Gastroesophageal sphincter (tissue), 3 donors: ENCODE measurements at regions not wholly inside any gene's neighbourhood (a gene's known extent, or its start where the extent isn't known, plus 50 kb on each side); places are given as distances from the start of the nearest gene placed in this dataset.

Source experiments
- CTCF ChIP-seq, 4 experiments: fragments of 200-600 bp in 2 of 4; fragments of 450-650 bp in 2 of 4; sonication (generic) in 1 of 4; IDR thresholded peaks; one replicate each; pipeline ENCODE4 v1.5.1; 2017 to 2019; ENCODE audit warnings: antibody characterized with exemption in 4 of 4, mild to moderate bottlenecking in 2 of 4, moderate library complexity in 2 of 4
- EP300 ChIP-seq: sonication (generic); formaldehyde crosslinking; IDR thresholded peaks from one replicate; pipeline ENCODE4 v1.6.1; 2017; ENCODE audit warnings: antibody characterized with exemption, mild to moderate bottlenecking
- POLR2A ChIP-seq, 2 donors: fragments of 450-650 bp; IDR thresholded peaks; one replicate each; pipeline ENCODE4 v1.6.1; 2017; ENCODE audit warnings: antibody characterized with exemption in 2 of 2, mild to moderate bottlenecking in 2 of 2, moderate library complexity in 1 of 2
- POLR2AphosphoS5 ChIP-seq: sonication (generic); formaldehyde crosslinking; IDR thresholded peaks from one replicate; pipeline ENCODE4 v1.6.1; 2017; ENCODE audit warnings: antibody characterized with exemption

DNA sequence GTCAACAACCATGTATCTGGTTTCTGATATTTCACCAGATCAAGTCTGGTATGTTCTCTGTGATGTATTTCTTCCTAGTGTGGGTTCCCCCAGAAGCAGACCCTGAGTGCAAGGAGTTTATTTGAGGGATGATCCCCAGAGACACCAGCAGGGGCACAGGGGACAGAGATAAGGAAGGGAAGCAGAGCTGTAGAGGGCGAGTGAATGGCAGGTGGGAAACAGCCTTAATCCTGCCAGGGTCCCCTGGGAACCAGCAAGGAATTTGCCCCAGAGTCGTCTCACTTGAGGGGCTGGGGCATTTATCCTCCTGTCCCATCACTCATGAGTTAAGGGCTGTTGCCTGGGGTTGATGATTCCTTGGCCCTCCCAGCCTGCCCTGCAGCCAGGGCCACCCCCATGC, 206.4 kb upstream of the BCOR start:
- no peak for TF ChIP-seq EP300
- TF ChIP-seq CTCF (IDR thresholded peaks at IDR 0.05) = no peak
- no peak for TF ChIP-seq POLR2AphosphoS5
- no peak for TF ChIP-seq POLR2A (IDR thresholded peaks at IDR 0.05)
